HG03095 (cell line): ENCODE measurements at regions not wholly inside any gene's neighbourhood (a gene's known extent, or its start where the extent isn't known, plus 50 kb on each side); places are given as distances from the start of the nearest gene placed in this dataset.
"Not testable (repeated sequence)": the region's sequence is repeated elsewhere in the genome, so short reads cannot be mapped to it uniquely, and the experiment has no call there.

Experiments used
- ATAC-seq: cut with Tn5 transposase; IDR thresholded peaks from one replicate; pipeline ENCODE4 v1.9.1; 2021; ENCODE audit warnings: moderate library complexity; ENCODE audit not compliant: unreplicated experiment

DNA sequence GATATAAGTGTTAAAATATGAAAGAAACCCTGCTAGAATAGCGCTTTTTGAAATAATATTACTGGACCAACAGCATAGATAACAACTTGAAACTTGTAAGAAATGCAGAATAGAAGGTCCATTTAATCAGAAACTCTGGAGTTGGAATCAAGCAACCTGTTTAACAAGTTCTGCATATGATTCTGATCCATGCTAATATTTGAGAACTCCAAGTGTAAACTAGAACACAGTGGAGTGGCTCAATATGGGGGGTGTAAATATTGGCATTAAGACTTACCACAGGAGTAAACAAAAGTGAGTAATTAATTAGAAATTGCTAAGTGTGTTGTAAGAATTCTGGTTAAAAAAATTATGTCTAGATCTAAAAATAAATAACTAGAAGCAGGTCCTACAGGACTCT, 151.2 kb downstream of the SLITRK1 start:
- ATAC-seq: no peak

GRCh38 chr13:83730674-83731073, 151.6 kb downstream of the SLITRK1 start:
- ATAC-seq: no peak

GRCh38 chr13:83722443-83722842, 159.8 kb downstream of the SLITRK1 start:
- ATAC-seq: no peak

- no peak for ATAC-seq
Observed at GRCh38 chr13:83716121-83716520, 166.2 kb downstream of the SLITRK1 start.

DNA sequence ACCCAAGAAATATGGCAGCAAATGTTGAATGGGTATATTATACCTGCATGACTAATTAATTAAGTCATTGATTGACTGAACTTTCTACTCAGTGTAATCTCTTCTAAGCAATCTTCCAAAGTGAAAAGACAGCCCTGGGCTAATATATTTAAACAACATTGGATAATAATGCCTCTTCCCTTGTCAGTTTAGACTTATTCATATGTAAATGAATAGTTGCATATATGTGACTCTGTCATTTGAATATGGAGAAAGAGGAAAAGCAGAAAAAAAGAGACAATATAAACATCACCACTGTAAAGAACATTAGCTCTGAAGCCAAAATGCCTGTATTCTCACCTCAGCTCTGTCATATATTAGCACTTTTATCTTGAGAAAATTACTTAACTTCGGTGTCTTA, 168.0 kb downstream of the SLITRK1 start:
- ATAC-seq: no peak

- ATAC-seq: no peak
Observed at GRCh38 chr13:83710133-83710515, 172.2 kb downstream of the SLITRK1 start.

GRCh38 chr13:83709426-83710132, 172.7 kb downstream of the SLITRK1 start:
- ATAC-seq: no peak

DNA sequence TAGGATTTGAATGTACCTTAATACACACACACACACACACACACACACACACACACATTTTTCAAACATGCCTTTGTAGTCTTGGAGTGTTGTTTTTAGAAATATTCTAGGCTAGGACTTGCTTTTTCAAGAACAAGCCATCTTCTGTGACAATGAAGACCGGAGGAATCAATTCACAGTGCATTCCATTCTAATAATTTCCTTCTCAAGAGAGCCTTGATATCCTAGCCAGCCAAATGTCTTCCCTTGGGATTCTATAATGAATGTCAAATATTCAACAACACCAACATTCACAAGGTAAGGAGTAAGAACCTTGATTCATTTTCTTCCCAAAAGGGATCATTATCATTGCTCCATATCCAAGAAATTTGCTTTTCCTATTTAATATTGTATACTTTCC, 180.3 kb downstream of the SLITRK1 start:
- no peak for ATAC-seq

DNA sequence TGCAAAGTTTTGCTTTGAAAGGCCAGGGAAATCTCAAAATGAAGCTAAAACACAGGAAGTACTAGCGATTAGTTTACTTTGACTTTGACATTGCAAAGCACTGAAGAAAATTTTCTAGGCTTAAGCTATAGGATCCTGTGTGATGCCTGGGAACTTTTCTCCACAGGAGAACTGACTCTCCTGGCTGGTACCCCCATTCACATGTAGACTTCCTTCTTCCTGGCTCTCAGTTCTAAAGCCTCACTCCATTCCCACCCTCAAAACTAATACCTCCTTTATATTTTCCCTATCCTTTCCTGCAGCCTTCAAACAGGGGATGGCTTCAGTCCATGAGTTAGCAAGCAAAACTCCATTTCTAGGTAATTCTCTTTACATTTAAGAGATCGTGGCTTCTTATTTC, 189.5 kb downstream of the SLITRK1 start:
- no peak for ATAC-seq

- ATAC-seq: no peak
Observed at GRCh38 chr13:83691966-83692365, 190.3 kb downstream of the SLITRK1 start.

DNA sequence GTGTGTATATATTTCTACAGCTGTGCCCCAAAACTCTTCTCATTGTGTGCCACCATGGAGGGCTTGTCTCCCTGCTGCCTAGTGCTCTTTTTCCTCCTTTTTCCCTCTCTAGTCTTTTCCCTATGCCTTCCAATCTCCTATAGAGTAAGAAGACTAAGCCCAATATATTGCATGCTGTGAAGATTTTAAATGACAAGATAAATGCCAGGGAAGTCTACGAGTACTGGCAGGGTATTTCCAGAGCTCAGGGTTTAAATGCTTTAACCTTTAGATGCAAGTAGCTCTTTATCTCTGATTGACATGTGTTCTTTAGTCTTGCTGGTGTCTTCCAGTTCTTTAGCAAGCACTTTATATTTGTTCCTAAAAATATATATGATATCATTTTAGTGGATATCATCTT, 200.7 kb downstream of the SLITRK1 start:
- ATAC-seq: no peak

DNA sequence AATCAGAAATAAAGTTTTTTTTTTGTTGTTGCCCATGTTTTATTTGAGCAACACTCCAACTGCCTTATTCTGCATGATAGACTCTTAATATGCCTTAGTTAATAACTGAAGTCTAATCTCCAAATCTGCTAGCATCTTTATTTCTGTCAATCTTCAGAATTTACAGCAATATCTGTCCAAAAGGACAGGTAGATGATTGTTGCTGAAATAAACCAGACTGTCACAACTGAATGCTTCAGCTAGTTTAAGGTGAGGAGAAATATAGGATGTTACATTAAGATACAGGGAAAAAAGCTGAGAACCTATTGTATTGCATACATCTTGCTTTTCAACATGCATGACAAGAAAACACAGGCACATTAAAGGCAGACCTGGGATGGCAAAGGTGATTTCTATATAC, 204.3 kb downstream of the SLITRK1 start:
- ATAC-seq: no peak

GRCh38 chr13:83672612-83673011, 209.7 kb downstream of the SLITRK1 start:
- ATAC-seq: no peak

- ATAC-seq: no peak
Observed at GRCh38 chr13:83667606-83668005, 214.7 kb downstream of the SLITRK1 start.

DNA sequence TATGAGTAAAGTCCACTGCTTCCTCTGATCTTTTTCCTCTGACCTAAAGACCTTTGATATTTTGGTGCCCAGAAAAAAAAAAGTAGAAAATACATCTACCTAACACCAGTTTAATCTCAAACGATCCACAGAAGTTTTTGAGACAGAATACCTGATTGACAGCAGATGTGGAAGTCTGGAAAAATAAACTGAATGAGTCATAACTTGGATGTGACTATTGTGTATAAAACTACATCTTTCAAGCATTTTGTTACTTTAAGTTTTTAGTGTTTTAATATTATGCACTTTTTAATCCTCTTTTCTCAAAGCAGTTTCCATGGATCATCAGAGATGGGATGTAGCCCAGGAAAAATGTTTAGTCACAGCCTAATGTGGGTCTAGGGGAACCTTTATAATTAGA, 216.1 kb downstream of the SLITRK1 start:
- no peak for ATAC-seq

DNA sequence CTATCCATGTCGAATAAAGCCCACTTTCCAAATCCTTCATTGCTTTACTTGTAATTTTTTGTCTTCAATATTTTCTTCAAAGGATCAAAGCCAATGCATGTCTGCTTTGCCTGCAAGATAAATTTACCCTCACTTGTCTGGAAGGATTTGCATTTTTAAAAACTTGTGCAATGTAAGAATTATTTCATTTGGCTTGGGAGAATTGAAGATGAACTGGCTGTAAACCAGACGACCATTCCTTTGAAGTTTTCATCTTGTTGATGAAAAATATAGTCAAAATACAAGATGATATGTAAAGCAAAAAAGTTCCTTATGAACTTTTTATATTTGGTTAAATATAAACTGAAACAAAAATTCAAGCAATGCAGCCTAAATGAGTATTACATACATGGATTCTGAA, 225.0 kb downstream of the SLITRK1 start:
- ATAC-seq: no peak

DNA sequence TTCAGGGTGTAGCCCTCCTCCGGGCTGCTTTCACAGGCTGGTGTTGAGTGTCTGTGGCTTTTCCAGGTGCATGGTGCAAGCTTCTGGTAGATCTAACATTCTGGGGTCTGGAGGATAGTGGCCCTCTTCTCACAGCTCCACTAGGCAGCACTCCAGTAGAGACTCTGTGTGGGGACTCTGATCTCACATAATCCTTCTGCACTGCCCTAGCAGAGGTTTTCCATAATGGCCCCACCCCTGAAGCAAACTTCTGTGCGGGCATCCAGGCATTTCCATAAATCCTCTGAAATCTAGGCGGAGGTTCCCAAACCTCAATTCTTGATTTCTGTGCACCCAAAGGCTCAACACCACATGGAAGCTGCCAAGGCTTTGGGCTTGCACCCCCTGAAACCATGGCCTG, 239.7 kb downstream of the SLITRK1 start:
- ATAC-seq: not testable (repeated sequence)

- ATAC-seq: no peak
Observed at GRCh38 chr13:83634601-83635000, 247.7 kb downstream of the SLITRK1 start.

- ATAC-seq: no peak
Observed at GRCh38 chr13:83633746-83634145, 248.5 kb downstream of the SLITRK1 start.

- ATAC-seq: no peak
Observed at GRCh38 chr13:83622422-83622784, 259.9 kb downstream of the SLITRK1 start.

- ATAC-seq: no peak
Observed at GRCh38 chr13:83621765-83622421, 260.4 kb downstream of the SLITRK1 start.

- no peak for ATAC-seq
Observed at GRCh38 chr13:83620530-83621220, 261.6 kb downstream of the SLITRK1 start.
